Tibial nerve (tissue), 4 donors: ENCODE measurements at regions not wholly inside any gene's neighbourhood (a gene's known extent, or its start where the extent isn't known, plus 50 kb on each side); places are given as distances from the start of the nearest gene placed in this dataset.
"Not testable (repeated sequence)": the region's sequence is repeated elsewhere in the genome, so short reads cannot be mapped to it uniquely, and the experiment has no call there.

Source experiments
- DNase-seq, 2 donors: peaks; one replicate each; pipeline ENCODE4 v3.0.0-alpha.2; 2019; ENCODE audit warnings: low spot score in 2 of 2
- H3K27ac ChIP-seq, 4 donors: fragments of 200-600 bp; sonication (generic) in 3 of 4; one replicate each; pipeline ENCODE4 v1.5.1; 2017 to 2019; ENCODE audit warnings: mild to moderate bottlenecking in 1 of 4
- H3K27me3 ChIP-seq, 2 donors: fragments of 200-600 bp; sonication (generic) in 1 of 2; one replicate each; pipeline versions ENCODE4 v1.5.1 to v1.6.0; 2017 to 2019
- H3K36me3 ChIP-seq, 3 donors: fragments of 200-600 bp; sonication (generic); one replicate each; pipeline ENCODE4 v1.5.1; 2018 to 2019
- H3K4me1 ChIP-seq, 4 donors: fragments of 200-600 bp; sonication (generic) in 3 of 4; one replicate each; pipeline ENCODE4 v1.5.1; 2017 to 2019
- H3K4me3 ChIP-seq, 4 donors: fragments of 200-600 bp; sonication (generic) in 3 of 4; one replicate each; pipeline ENCODE4 v1.5.1; 2017 to 2019; ENCODE audit warnings: mild to moderate bottlenecking in 1 of 4, moderate library complexity in 1 of 4
- H3K9me3 ChIP-seq, 4 donors: fragments of 200-600 bp; sonication (generic) in 3 of 4; one replicate each; pipeline ENCODE4 v1.5.1; 2017 to 2019
- CTCF ChIP-seq, 5 experiments: fragments of 200-600 bp in 3 of 5; fragments of 450-650 bp in 2 of 5; sonication (generic) in 3 of 5; IDR thresholded peaks; one replicate each; pipeline ENCODE4 v1.5.1; 2016 to 2019; ENCODE audit warnings: antibody characterized with exemption in 5 of 5, mild to moderate bottlenecking in 3 of 5, moderate library complexity in 2 of 5
- EP300 ChIP-seq, 2 donors: sonication (generic); formaldehyde crosslinking; IDR thresholded peaks; one replicate each; pipeline ENCODE4 v1.6.1; 2017; ENCODE audit warnings: antibody characterized with exemption in 2 of 2, mild to moderate bottlenecking in 1 of 2
- POLR2A ChIP-seq, 2 donors: fragments of 450-650 bp; IDR thresholded peaks; one replicate each; pipeline ENCODE4 v1.6.1; 2017; ENCODE audit warnings: antibody characterized with exemption in 2 of 2, mild to moderate bottlenecking in 2 of 2, moderate library complexity in 2 of 2
- whole genome bisulfite sequencing, 2 donors: methylation state at CpG; one replicate each; pipeline ENCODE4 v1.1.5; 2018; 5-methylcytosine and 5-hydroxymethylcytosine counted together

GRCh38 chr11:25824688-25825087 lies 507.2 kb upstream of the ANO3 start:
- Histone ChIP-seq H3K27me3 (no peaks in the 10 kb centered on the region), H3K27ac (no peak overlapping the region), H3K9me3 (no peaks in the 10 kb centered on the region), H3K4me1 (no peaks in the 10 kb centered on the region), H3K36me3 (no peaks in the 10 kb centered on the region), H3K4me3 (no peak overlapping the region)
- TF ChIP-seq EP300 (IDR thresholded peaks at IDR 0.05) (no peak), CTCF (IDR thresholded peaks at IDR 0.05) (no peak), POLR2A (IDR thresholded peaks at IDR 0.05) (no peak)
- DNase-seq, result no peak

GRCh38 chr11:25831485-25831884 lies 500.4 kb upstream of the ANO3 start:
- not testable (repeated sequence) for H3K9me3 ChIP-seq, H3K4me3 ChIP-seq, H3K4me1 ChIP-seq, H3K27me3 ChIP-seq, H3K27ac ChIP-seq, H3K36me3 ChIP-seq, DNase-seq
- 92% methylated on average over 10 of the region's 10 CpGs for WGBS, 2 donors

- Histone ChIP-seq H3K4me1 (no peaks in the 10 kb centered on the region), H3K36me3 (no peaks in the 10 kb centered on the region), H3K9me3 (peaks cover 0 to 4% (median 0%) of the 10 kb centered on the region in 4 donors), H3K4me3 (no peak overlapping the region), H3K27me3 (no peaks in the 10 kb centered on the region), H3K27ac (no peak overlapping the region)
- TF ChIP-seq EP300 (IDR thresholded peaks at IDR 0.05) (no peak), POLR2A (IDR thresholded peaks at IDR 0.05) (no peak), CTCF (IDR thresholded peaks at IDR 0.05) (no peak)
- no peak for DNase-seq
- WGBS, 2 donors, result 75 to 81% methylated on average over 6 of the region's 6 CpGs
These were observed 492.9 kb upstream of the ANO3 start for GRCh38 chr11:25838918-25839625.

GRCh38 chr11:25844811-25845210 lies 487.1 kb upstream of the ANO3 start:
- H3K9me3 ChIP-seq, result no peaks in the 10 kb centered on the region
- no peaks in the 10 kb centered on the region for H3K4me1 ChIP-seq
- no peak for TF ChIP-seq CTCF (IDR thresholded peaks at IDR 0.05)
- TF ChIP-seq POLR2A (IDR thresholded peaks at IDR 0.05), result no peak
- TF ChIP-seq EP300 (IDR thresholded peaks at IDR 0.05), result no peak
- H3K27me3 ChIP-seq, result no peaks in the 10 kb centered on the region
- no peak for DNase-seq
- no peak overlapping the region for H3K27ac ChIP-seq
- no peaks in the 10 kb centered on the region for H3K36me3 ChIP-seq
- no peak overlapping the region for H3K4me3 ChIP-seq
- WGBS, 2 donors, result 36 to 52% methylated on average over 4 of the region's 4 CpGs

GRCh38 chr11:25855916-25856315 lies 476.0 kb upstream of the ANO3 start:
- no peak overlapping the region for H3K27ac ChIP-seq
- H3K9me3 ChIP-seq, result no peaks in the 10 kb centered on the region
- H3K4me1 ChIP-seq, result no peaks in the 10 kb centered on the region
- no peak for DNase-seq
- H3K27me3 ChIP-seq, result no peaks in the 10 kb centered on the region
- TF ChIP-seq EP300 (IDR thresholded peaks at IDR 0.05) (no peak), CTCF (IDR thresholded peaks at IDR 0.05) (no peak), POLR2A (IDR thresholded peaks at IDR 0.05) (no peak)
- no peak overlapping the region for H3K4me3 ChIP-seq
- 93 to 96% methylated on average over 4 of the region's 4 CpGs for WGBS, 2 donors
- H3K36me3 ChIP-seq, result no peaks in the 10 kb centered on the region

- DNase-seq, result no peak
- H3K4me3 ChIP-seq, result no peak overlapping the region
- H3K9me3 ChIP-seq, result no peaks in the 10 kb centered on the region
- 94 to 97% methylated on average over 5 of the region's 5 CpGs for WGBS, 2 donors
- H3K36me3 ChIP-seq, result no peaks in the 10 kb centered on the region
- no peaks in the 10 kb centered on the region for H3K27me3 ChIP-seq
- H3K27ac ChIP-seq, result no peak overlapping the region
- H3K4me1 ChIP-seq, result peaks cover 0 to 6% (median 0%) of the 10 kb centered on the region in 4 donors
- TF ChIP-seq POLR2A (IDR thresholded peaks at IDR 0.05) (no peak), EP300 (IDR thresholded peaks at IDR 0.05) (no peak), CTCF (IDR thresholded peaks at IDR 0.05) (no peak)
These were observed 472.2 kb upstream of the ANO3 start for GRCh38 chr11:25859776-25860175.
